H1 (cell line): ENCODE measurements at regions not wholly inside any gene's neighbourhood (a gene's known extent, or its start where the extent isn't known, plus 50 kb on each side); places are given as distances from the start of the nearest gene placed in this dataset.

Experiments
- CTCF ChIA-PET: fragments of 300-600 bp; sonication (Branson Sonifier 250); formaldehyde crosslinking; loops from one replicate; lab custom pipeline; 2021; ENCODE audit not compliant: partially characterized antibody; lab: Charles Lee
- POLR2A ChIA-PET: fragments of 300-600 bp; sonication (Branson Sonifier 250); formaldehyde crosslinking; loops from one replicate; lab custom pipeline; 2021; ENCODE audit warnings: inconsistent platforms; ENCODE audit not compliant: partially characterized antibody; lab: Charles Lee
- DNase-seq, 2 experiments: peaks; one replicate each; pipeline versions ENCODE4 v3.0.0 to v3.0.0-alpha.2; 2010 to 2022; ENCODE audit warnings: low spot score in 2 of 2, low read depth in 1 of 2, mixed read lengths in 1 of 2
- FAIRE-seq: peaks from 2 replicates; lab custom pipeline; 2011; peaks lifted over from hg19 to GRCh38; lab: Jason Lieb, UNC
- H2AFZ ChIP-seq: 2 replicates; pipeline ENCODE4 v1.8.1; 2012; ENCODE audit warnings: low read length, inconsistent platforms
- H2AK5ac ChIP-seq: 2 replicates; pipeline ENCODE4 v1.6.1; 2013; ENCODE audit warnings: low read depth, low read length
- H2BK120ac ChIP-seq: replicated peaks from 2 replicates; pipeline ENCODE3; 2013; ENCODE audit warnings: low read depth, low read length, inconsistent platforms
- H2BK12ac ChIP-seq: 2 replicates; pipeline ENCODE4 v1.6.1; 2013; ENCODE audit warnings: low read depth, low read length
- H2BK15ac ChIP-seq: 2 replicates; pipeline ENCODE4 v1.6.1; 2013; ENCODE audit warnings: low read length
- H2BK20ac ChIP-seq: 2 replicates; pipeline ENCODE4 v1.6.1; 2013; ENCODE audit warnings: low read length
- H2BK5ac ChIP-seq: 2 replicates; pipeline ENCODE4 v1.6.1; 2013; ENCODE audit warnings: low read depth, low read length
- H3K14ac ChIP-seq: 2 replicates; pipeline ENCODE4 v1.6.1; 2013; ENCODE audit warnings: inconsistent platforms; ENCODE audit not compliant: insufficient read length
- H3K18ac ChIP-seq: 2 replicates; pipeline ENCODE4 v1.6.1; 2013; ENCODE audit warnings: low read length; ENCODE audit errors: extremely low read depth
- H3K23ac ChIP-seq: 2 replicates; pipeline ENCODE4 v1.6.1; 2013; ENCODE audit warnings: inconsistent platforms; ENCODE audit not compliant: insufficient read length
- H3K23me2 ChIP-seq: 2 replicates; pipeline ENCODE4 v1.6.1; 2013; ENCODE audit warnings: low read depth, low read length
- H3K27ac ChIP-seq: 2 replicates; pipeline ENCODE4 v1.6.1; 2011; ENCODE audit warnings: low read depth, low read length, inconsistent platforms
- H3K27me3 ChIP-seq, 4 experiments: replicated peaks in 1 of 4; 1 replicate in 1 of 4; 2 replicates in 3 of 4; pipeline versions ENCODE4 v1.6.1 to v1.8.1; 2011 to 2013; ENCODE audit warnings: low read length in 3 of 4, mild to moderate bottlenecking in 3 of 4, inconsistent platforms in 2 of 4, mixed read lengths in 2 of 4, moderate library complexity in 1 of 4; ENCODE audit not compliant: control insufficient read depth in 3 of 4, insufficient read depth in 3 of 4; ENCODE audit errors: extremely low read depth in 1 of 4
- H3K36me3 ChIP-seq, 4 experiments: 2 replicates each; pipeline versions ENCODE4 v1.6.1 to v1.8.1; 2011 to 2013; ENCODE audit warnings: mild to moderate bottlenecking in 4 of 4, low read length in 3 of 4, moderate library complexity in 2 of 4, control low read depth in 1 of 4, inconsistent platforms in 1 of 4; ENCODE audit not compliant: insufficient read depth in 4 of 4, control insufficient read depth in 2 of 4
- H3K4ac ChIP-seq: replicated peaks from 2 replicates; pipeline ENCODE3; 2013; ENCODE audit warnings: low read length, low read depth, mixed read lengths, inconsistent platforms; ENCODE audit not compliant: insufficient read length
- H3K4me1 ChIP-seq, 4 experiments: replicated peaks in 1 of 4; 1 replicate in 1 of 4; 2 replicates in 3 of 4; pipeline versions ENCODE4 v1.6.1 to v1.8.1; 2011 to 2013; ENCODE audit warnings: low read length in 3 of 4, inconsistent platforms in 2 of 4, mixed read lengths in 1 of 4; ENCODE audit not compliant: insufficient read depth in 4 of 4, control insufficient read depth in 3 of 4
- H3K4me2 ChIP-seq, 2 experiments: 2 replicates each; pipeline versions ENCODE4 v1.6.1 to v1.8.1; 2011 to 2013; ENCODE audit warnings: low read depth in 2 of 2, low read length in 2 of 2, control low read depth in 1 of 2, inconsistent platforms in 1 of 2, mild to moderate bottlenecking in 1 of 2; ENCODE audit not compliant: insufficient read depth in 1 of 2
- H3K4me3 ChIP-seq, 4 experiments: fragments of 200-600, 300-600 bp in 1 of 4; sonication (generic), shearing (Covaris generic), sonication (Bioruptor Twin) in 1 of 4; 2 replicates each; pipeline versions ENCODE4 v1.5.1 to v1.8.1; 2011 to 2016; ENCODE audit warnings: low read length in 4 of 4, low read depth in 3 of 4, control low read depth in 2 of 4, inconsistent platforms in 2 of 4, mild to moderate bottlenecking in 2 of 4, mixed read lengths in 1 of 4, moderate library complexity in 1 of 4; ENCODE audit not compliant: insufficient read depth in 2 of 4; ENCODE audit errors: extremely low read depth in 1 of 4
- H3K56ac ChIP-seq: replicated peaks from 2 replicates; pipeline ENCODE3; 2013; ENCODE audit warnings: low read depth, mild to moderate bottlenecking, mixed read lengths, low read length, inconsistent platforms; ENCODE audit not compliant: insufficient read length
- H3K79me1 ChIP-seq: 2 replicates; pipeline ENCODE4 v1.6.1; 2013; ENCODE audit warnings: low read depth, low read length, control low read depth
- H3K79me2 ChIP-seq, 2 experiments: 2 replicates each; pipeline versions ENCODE4 v1.6.1 to v1.8.1; 2012 to 2013; ENCODE audit warnings: low read length in 2 of 2, mild to moderate bottlenecking in 2 of 2, inconsistent platforms in 1 of 2; ENCODE audit not compliant: insufficient read depth in 2 of 2, control insufficient read depth in 1 of 2
- H3K9ac ChIP-seq, 4 experiments: replicated peaks in 1 of 4; 1 replicate in 1 of 4; 2 replicates in 3 of 4; pipeline versions ENCODE4 v1.6.1 to v1.8.1; 2011 to 2013; ENCODE audit warnings: low read depth in 3 of 4, low read length in 3 of 4, control low read depth in 2 of 4, mild to moderate bottlenecking in 2 of 4, moderate library complexity in 2 of 4, inconsistent platforms in 1 of 4; ENCODE audit errors: extremely low read depth in 1 of 4
- H3K9me3 ChIP-seq, 2 experiments: 2 replicates each; pipeline versions ENCODE4 v1.6.1 to v1.8.1; 2012 to 2013; ENCODE audit warnings: mild to moderate bottlenecking in 2 of 2, moderate library complexity in 2 of 2, control low read depth in 1 of 2, inconsistent platforms in 1 of 2, low read depth in 1 of 2, low read length in 1 of 2, mixed read lengths in 1 of 2; ENCODE audit not compliant: insufficient read depth in 2 of 2
- H4K20me1 ChIP-seq, 2 experiments: replicated peaks in 1 of 2; 2 replicates each; pipeline versions ENCODE3 to v1.8.1; 2011 to 2013; ENCODE audit warnings: inconsistent platforms in 2 of 2, low read length in 2 of 2, mild to moderate bottlenecking in 1 of 2; ENCODE audit not compliant: insufficient read depth in 2 of 2, control insufficient read depth in 1 of 2
- H4K5ac ChIP-seq: 2 replicates; pipeline ENCODE4 v1.6.1; 2013; ENCODE audit warnings: low read length, low read depth, mixed read lengths, inconsistent platforms; ENCODE audit not compliant: insufficient read length
- H4K8ac ChIP-seq: 2 replicates; pipeline ENCODE4 v1.8.0; 2013; ENCODE audit warnings: mild to moderate bottlenecking, moderate library complexity, low read length, inconsistent platforms; ENCODE audit not compliant: insufficient read depth; ENCODE audit errors: extremely low read depth
- H4K91ac ChIP-seq: replicated peaks from 2 replicates; pipeline ENCODE3; 2013; ENCODE audit warnings: low read length, mixed read lengths, inconsistent platforms; ENCODE audit not compliant: insufficient read length
- FOSL1 ChIP-seq: IDR thresholded peaks from 2 replicates; pipeline ENCODE4 v1.6.1; 2011; ENCODE audit warnings: mild to moderate bottlenecking, low read depth, low read length, moderate library complexity; ENCODE audit not compliant: insufficient read depth
- MAFK ChIP-seq: IDR thresholded peaks from 2 replicates; pipeline ENCODE4 v1.6.1; 2012; ENCODE audit warnings: low read depth, mild to moderate bottlenecking, improper control_type of control experiment, low read length
- MAX ChIP-seq: IDR thresholded peaks from 2 replicates; pipeline ENCODE4 v1.6.1; 2012; ENCODE audit warnings: inconsistent platforms
- NANOG ChIP-seq: IDR thresholded peaks from 2 replicates; pipeline ENCODE4 v1.6.1; 2011; ENCODE audit warnings: low read length, low read depth, mild to moderate bottlenecking, inconsistent platforms; ENCODE audit not compliant: insufficient read depth, poor library complexity, severe bottlenecking
- NRF1 ChIP-seq: IDR thresholded peaks from 2 replicates; pipeline ENCODE4 v1.6.1; 2011; ENCODE audit warnings: mild to moderate bottlenecking, low read depth, low read length, improper control_type of control experiment
- RAD21 ChIP-seq, 2 experiments: IDR thresholded peaks in 1 of 2; conservative IDR thresholded peaks in 1 of 2; 2 replicates each; pipeline ENCODE4 v1.6.1; 2011; ENCODE audit warnings: low read depth in 2 of 2, low read length in 2 of 2, improper control_type of control experiment in 1 of 2, inconsistent platforms in 1 of 2, mild to moderate bottlenecking in 1 of 2, moderate library complexity in 1 of 2
- WGBS, 2 experiments: shearing (Covaris generic) in 1 of 2; methylation state at CpG; one replicate each; pipeline versions ENCODE4 v1.1.6 to v1.1.7; 2013 to 2015; ENCODE audit warnings: low lambda C conversion rate in 2 of 2, mixed read lengths in 2 of 2, inconsistent platforms in 1 of 2, low coverage in 1 of 2, missing lambda C conversion rate in 1 of 2; ENCODE audit not compliant: insufficient replicate concordance in 2 of 2, insufficient coverage in 1 of 2, insufficient read length in 1 of 2; ENCODE audit errors: extremely low coverage in 1 of 2, missing lambda C conversion rate in 1 of 2; 5-methylcytosine and 5-hydroxymethylcytosine counted together

GRCh38 chr5:158635565-158635964 is 464.2 kb downstream of the EBF1 start:
- H3K14ac ChIP-seq = no peak overlapping the region
- H2BK12ac ChIP-seq = no peak overlapping the region
- no peaks in the 10 kb centered on the region for H3K79me1 ChIP-seq
- H3K27me3 ChIP-seq = no peaks in the 10 kb centered on the region
- 97% methylated on average over 5 of the region's 5 CpGs; no CpG with 5 or more reads in 1 of the 2 experiments for WGBS, 2 experiments
- no peaks in the 10 kb centered on the region for H3K36me3 ChIP-seq
- peaks cover 0 to 2% (median 0%) of the 10 kb centered on the region in 4 experiments; a peak in 1 of 7 replicates for H3K4me1 ChIP-seq
- H4K20me1 ChIP-seq = no peaks in the 10 kb centered on the region
- no peak overlapping the region for H3K9ac ChIP-seq
- FAIRE-seq = no peak
- no peaks in the 10 kb centered on the region for H3K79me2 ChIP-seq
- H3K4me3 ChIP-seq = no peak overlapping the region
- H3K18ac ChIP-seq = no peak overlapping the region
- no peak overlapping the region for H3K56ac ChIP-seq
- H4K91ac ChIP-seq = no peak overlapping the region
- H3K27ac ChIP-seq = no peak overlapping the region
- DNase-seq = no peak
- CTCF ChIA-PET = no interaction called here
- H2AFZ ChIP-seq = 0 out of 2 replicates have a peak overlapping the region, but pooled peaks have one; percentile 15
- POLR2A ChIA-PET = no interaction called here
- H2BK120ac ChIP-seq = no peak overlapping the region
- H3K9me3 ChIP-seq = no peaks in the 10 kb centered on the region
- H3K4ac ChIP-seq = no peak overlapping the region
- H4K5ac ChIP-seq = no peak overlapping the region
- no peak overlapping the region for H3K4me2 ChIP-seq
- H4K8ac ChIP-seq = no peak overlapping the region
- no peak overlapping the region for H2AK5ac ChIP-seq
- H3K23ac ChIP-seq = no peak overlapping the region
- no peak overlapping the region for H2BK15ac ChIP-seq
- H2BK20ac ChIP-seq = no peak overlapping the region
- no peaks in the 10 kb centered on the region for H3K23me2 ChIP-seq
- no peak overlapping the region for H2BK5ac ChIP-seq
- TF ChIP-seq NANOG (no peak), MAX (no peak), NRF1 (no peak), RAD21 (IDR thresholded peaks at IDR 0.05 in 1 of 2, conservative IDR thresholded peaks at IDR 0.05 in 1 of 2; ENCODE audit: low read depth in 2 of 2, low read length in 2 of 2) (no peak), MAFK (no peak), FOSL1 (no peak)
